Fibroblast of lung (primary cell): ENCODE measurements at regions not wholly inside any gene's neighbourhood (a gene's known extent, or its start where the extent isn't known, plus 50 kb on each side); places are given as distances from the start of the nearest gene placed in this dataset.

Experiments used
- CTCF ChIP-seq, 2 donors: IDR thresholded peaks in 1 of 2; conservative IDR thresholded peaks in 1 of 2; 1 replicate in 1 of 2; 2 replicates in 1 of 2; pipeline ENCODE4 v1.5.1; 2011 to 2012; ENCODE audit warnings: low read length in 2 of 2, control low read depth in 1 of 2, inconsistent platforms in 1 of 2, low read depth in 1 of 2, mild to moderate bottlenecking in 1 of 2
- EZH2 ChIP-seq: IDR thresholded peaks from 2 replicates; pipeline ENCODE4 v1.5.1; 2012; ENCODE audit warnings: low read length, control low read depth, mild to moderate bottlenecking; ENCODE audit errors: missing control alignments

- TF ChIP-seq CTCF (conservative IDR thresholded peaks at IDR 0.05 in 1 of 2, IDR thresholded peaks at IDR 0.05 in 1 of 2; ENCODE audit: low read depth in 1 of 2, low read length in 2 of 2) (no peak), EZH2 (no peak)
These were observed 324.0 kb upstream of the UBE2E3 start for GRCh38 chr2:180656455-180656847.
